IMR-90 (cell line): ENCODE measurements at regions not wholly inside any gene's neighbourhood (a gene's known extent, or its start where the extent isn't known, plus 50 kb on each side); places are given as distances from the start of the nearest gene placed in this dataset.

Source experiments
- ATAC-seq: fragments of 200-7000 bp; cut with Tn5 transposase; 2 replicates; pipeline ENCODE4 v1.9.1; 2020; ENCODE audit warnings: low read depth, mild to moderate bottlenecking, moderate library complexity
- BruUV-seq: library from RNA; stranded (reverse); fragments of 400-500 nt; replicated peaks from 2 replicates; lab custom pipeline; 2021; lab: Mats Ljungman, UMichigan
- CTCF ChIA-PET: fragments of 300-600 bp; formaldehyde crosslinking; extraction: SDS; loops from one replicate; lab custom pipeline; 2021; ENCODE audit warnings: antibody characterized with exemption; lab: Yijun Ruan, JAX
- POLR2A ChIA-PET: fragments of 300-600 bp; sonication (Branson Sonifier 250); formaldehyde crosslinking; loops from one replicate; lab custom pipeline; 2022; ENCODE audit warnings: antibody characterized with exemption; ENCODE audit not compliant: unreplicated experiment; lab: Charles Lee
- DNase-seq: peaks from one replicate; pipeline ENCODE4 v3.0.0; 2013
- H2AFZ ChIP-seq: replicated peaks from 2 replicates; pipeline ENCODE3; 2013; ENCODE audit warnings: low read length, mild to moderate bottlenecking; ENCODE audit not compliant: poor library complexity
- H2AK5ac ChIP-seq: 2 replicates; pipeline ENCODE4 v1.6.1; 2013; ENCODE audit warnings: low read depth, low read length, inconsistent platforms
- H2AK9ac ChIP-seq: replicated peaks from 2 replicates; pipeline ENCODE3; 2013; ENCODE audit warnings: mild to moderate bottlenecking, low read depth, low read length, moderate library complexity; ENCODE audit not compliant: poor library complexity
- H2BK120ac ChIP-seq: 2 replicates; pipeline ENCODE4 v1.6.1; 2013; ENCODE audit warnings: low read depth, low read length, inconsistent platforms
- H2BK15ac ChIP-seq: 3 replicates; pipeline ENCODE4 v1.6.1; 2013; ENCODE audit warnings: low read depth, low read length, inconsistent platforms
- H2BK20ac ChIP-seq: 2 replicates; pipeline ENCODE4 v1.6.1; 2013; ENCODE audit warnings: low read depth, mild to moderate bottlenecking, inconsistent platforms, low read length, moderate library complexity
- H2BK5ac ChIP-seq: 2 replicates; pipeline ENCODE4 v1.6.1; 2013; ENCODE audit warnings: mild to moderate bottlenecking, low read depth, low read length, inconsistent platforms; ENCODE audit not compliant: poor library complexity, severe bottlenecking
- H3K14ac ChIP-seq: replicated peaks from 2 replicates; pipeline ENCODE4 v1.6.1; 2013; ENCODE audit warnings: low read depth, low read length, inconsistent platforms
- H3K18ac ChIP-seq: 2 replicates; pipeline ENCODE4 v1.6.1; 2013; ENCODE audit warnings: low read depth, low read length, control low read depth
- H3K23ac ChIP-seq: 2 replicates; pipeline ENCODE4 v1.6.1; 2013; ENCODE audit warnings: low read depth, low read length, inconsistent platforms
- H3K27ac ChIP-seq: 2 replicates; pipeline ENCODE4 v1.5.1; 2013; ENCODE audit warnings: mild to moderate bottlenecking, control low read depth, low read length; ENCODE audit not compliant: insufficient read depth
- H3K27me3 ChIP-seq: 2 replicates; pipeline ENCODE4 v1.6.1; 2013; ENCODE audit warnings: low read length; ENCODE audit not compliant: control insufficient read depth, insufficient read depth
- H3K36me3 ChIP-seq: 2 replicates; pipeline ENCODE4 v1.6.1; 2013; ENCODE audit warnings: low read length, mixed read lengths; ENCODE audit not compliant: control insufficient read depth, insufficient read depth
- H3K4ac ChIP-seq: 2 replicates; pipeline ENCODE4 v1.6.1; 2013; ENCODE audit warnings: low read depth, low read length, inconsistent platforms
- H3K4me1 ChIP-seq: 2 replicates; pipeline ENCODE4 v1.6.1; 2013; ENCODE audit warnings: low read length, mixed read lengths; ENCODE audit not compliant: control insufficient read depth, insufficient read depth
- H3K4me2 ChIP-seq: 2 replicates; pipeline ENCODE4 v1.6.1; 2013; ENCODE audit warnings: low read depth, mild to moderate bottlenecking, control low read depth, low read length, moderate library complexity
- H3K4me3 ChIP-seq: 2 replicates; pipeline ENCODE4 v1.5.1; 2013; ENCODE audit warnings: low read depth, mild to moderate bottlenecking, control low read depth, low read length, moderate library complexity; ENCODE audit not compliant: insufficient read depth
- H3K56ac ChIP-seq: 2 replicates; pipeline ENCODE4 v1.6.1; 2013; ENCODE audit warnings: low read length, inconsistent platforms; ENCODE audit not compliant: insufficient read depth; ENCODE audit errors: extremely low read depth
- H3K79me1 ChIP-seq, 2 experiments: 2 replicates each; pipeline ENCODE4 v1.6.1; 2013; ENCODE audit warnings: low read length in 2 of 2, inconsistent platforms in 1 of 2, low read depth in 1 of 2
- H3K9ac ChIP-seq: 2 replicates; pipeline ENCODE4 v1.6.1; 2013; ENCODE audit warnings: low read depth, low read length, control low read depth
- H3K9me1 ChIP-seq: 2 replicates; pipeline ENCODE4 v1.6.1; 2013; ENCODE audit warnings: low read length, inconsistent platforms; ENCODE audit not compliant: insufficient read depth
- H3K9me3 ChIP-seq: 2 replicates; pipeline ENCODE4 v1.6.1; 2013; ENCODE audit warnings: low read length; ENCODE audit not compliant: control insufficient read depth, insufficient read depth
- H4K20me1 ChIP-seq: 2 replicates; pipeline ENCODE4 v1.6.1; 2013; ENCODE audit warnings: low read length, inconsistent platforms; ENCODE audit not compliant: insufficient read depth
- H4K5ac ChIP-seq: 2 replicates; pipeline ENCODE4 v1.6.1; 2013; ENCODE audit warnings: mild to moderate bottlenecking, low read depth, low read length, control low read depth
- H4K8ac ChIP-seq, 2 experiments: 2 replicates each; pipeline ENCODE4 v1.6.1; 2013; ENCODE audit warnings: low read depth in 2 of 2, low read length in 2 of 2, control low read depth in 1 of 2, inconsistent platforms in 1 of 2
- H4K91ac ChIP-seq: 2 replicates; pipeline ENCODE4 v1.6.1; 2013; ENCODE audit warnings: low read depth, low read length, inconsistent platforms; ENCODE audit not compliant: insufficient read depth
- MAFK ChIP-seq: IDR thresholded peaks from 2 replicates; pipeline ENCODE4 v1.6.1; 2012; ENCODE audit warnings: low read depth, low read length, improper control_type of control experiment
- WGBS, 2 experiments: methylation state at CpG; one replicate each; pipeline versions ENCODE4 v1.1.5 to v1.1.7; 2013; ENCODE audit warnings: missing lambda C conversion rate in 2 of 2; ENCODE audit not compliant: insufficient read length in 1 of 2; ENCODE audit errors: extremely low coverage in 2 of 2; 5-methylcytosine and 5-hydroxymethylcytosine counted together
- dilution Hi-C: fragments of 300-500 bp; cut with HindIII; formaldehyde crosslinking; loops from one replicate; pipeline ENCODE4 v1.14.3; 2018; ENCODE audit warnings: low sequenced_read_pairs; ENCODE audit not compliant: unreplicated experiment
- in situ Hi-C: fragments of 300-500 bp; cut with MboI; formaldehyde crosslinking; loops from 3 replicates; pipeline ENCODE4 v1.14.3; 2019; ENCODE audit warnings: low sequenced_read_pairs, inconsistent platforms, mixed read lengths
- intact Hi-C: fragments of 100-400 bp; cut with micrococcal nuclease; formaldehyde crosslinking; loops from 2 replicates; pipeline ENCODE4 v1.10.0; 2022

GRCh38 chr6:26243752-26244151, 121.2 kb upstream of the BTN3A2 start:
- no peak overlapping the region for H3K4me2 ChIP-seq
- no CpG with 5 or more reads among the region's 2 CpGs for WGBS, 2 experiments
- no peaks in the 10 kb centered on the region for H3K36me3 ChIP-seq
- H2AK5ac ChIP-seq, result no peak overlapping the region
- no peak overlapping the region for H2BK5ac ChIP-seq
- H4K91ac ChIP-seq, result no peak overlapping the region
- no peaks in the 10 kb centered on the region for H4K20me1 ChIP-seq
- H3K18ac ChIP-seq, result no peak overlapping the region
- no peak overlapping the region for H3K14ac ChIP-seq
- H2BK20ac ChIP-seq, result no peak overlapping the region
- no peak overlapping the region for H3K4me3 ChIP-seq
- in situ Hi-C loops, result no loop called here
- H4K8ac ChIP-seq, result no peak overlapping the region
- TF ChIP-seq MAFK, result no peak
- no peak overlapping the region for H3K23ac ChIP-seq
- no TSS peak for BruUV-seq
- H3K9me1 ChIP-seq, result peaks cover 3% of the 10 kb centered on the region; the same call in 1 of the 2 replicates
- no peak overlapping the region for H3K4ac ChIP-seq
- ChIA-PET CTCF (no interaction called here), POLR2A (no interaction called here)
- no peak overlapping the region for H3K56ac ChIP-seq
- H2AK9ac ChIP-seq, result no peak overlapping the region
- H3K27ac ChIP-seq, result no peak overlapping the region
- H3K27me3 ChIP-seq, result no peaks in the 10 kb centered on the region
- no peak overlapping the region for H4K5ac ChIP-seq
- DNase-seq (no peak), ATAC-seq (no peak)
- no peak overlapping the region for H2AFZ ChIP-seq
- H3K9me3 ChIP-seq, result no peaks in the 10 kb centered on the region
- no peak overlapping the region for H2BK15ac ChIP-seq
- no peaks in the 10 kb centered on the region for H3K4me1 ChIP-seq
- dilution Hi-C loops, result no loop called here
- intact Hi-C loops, result no loop called here
- peaks cover 0 to 4% of the 10 kb centered on the region in 2 experiments; a peak in 1 of 4 replicates for H3K79me1 ChIP-seq
- no peak overlapping the region for H2BK120ac ChIP-seq
- H3K9ac ChIP-seq, result no peak overlapping the region
